ENCODE measurements at regions not wholly inside any gene's neighbourhood (a gene's known extent, or its start where the extent isn't known, plus 50 kb on each side); places are given as distances from the start of the nearest gene placed in this dataset. TPM values are rescaled to one million over a fixed set of nuclear protein-coding genes. Genes with fewer than 3 reads are reported as not detected.

GRCh38 chr13:75931116-75931515, 295.0 kb downstream of the LMO7 start:
- DNase-seq (ENCODE audit: low read depth in 2 of 3, low spot score in 2 of 3): no peak

DNA sequence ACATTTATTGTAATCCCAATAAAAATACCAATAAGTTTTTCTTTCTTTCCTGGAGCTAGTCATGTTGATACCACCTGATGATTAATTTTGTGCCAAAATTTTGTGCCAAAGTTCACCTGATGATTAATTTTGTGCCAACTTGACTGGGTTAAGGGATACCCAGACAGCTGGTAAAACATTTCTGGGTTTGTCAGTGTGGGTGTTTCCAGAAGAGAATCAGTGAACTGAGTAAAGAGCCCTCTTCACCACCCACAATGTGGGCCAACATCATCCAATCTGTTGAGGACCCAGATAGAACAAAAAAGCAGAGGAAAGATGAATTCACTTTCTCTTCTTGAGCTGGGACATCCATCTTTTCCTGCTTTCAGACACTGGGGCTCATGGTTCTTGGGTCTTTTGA, 292.9 kb downstream of the LMO7 start:
- no peak for DNase-seq (ENCODE audit: low read depth in 2 of 3, low spot score in 2 of 3)

- DNase-seq (ENCODE audit: low read depth in 2 of 3, low spot score in 2 of 3): no peak
Observed at GRCh38 chr13:75927183-75927669, 291.1 kb downstream of the LMO7 start.

GRCh38 chr13:75920536-75920935, 284.4 kb downstream of the LMO7 start:
- DNase-seq (ENCODE audit: low read depth in 2 of 3, low spot score in 2 of 3): no peak

- no peak for DNase-seq (ENCODE audit: low read depth in 2 of 3, low spot score in 2 of 3)
Observed at GRCh38 chr13:75919660-75920199, 283.6 kb downstream of the LMO7 start.

GRCh38 chr13:75915066-75915465, 278.9 kb downstream of the LMO7 start:
- DNase-seq (ENCODE audit: low read depth in 2 of 3, low spot score in 2 of 3): no peak

GRCh38 chr13:75913925-75914324, 277.8 kb downstream of the LMO7 start:
- no peak for DNase-seq (ENCODE audit: low read depth in 2 of 3, low spot score in 2 of 3)

DNA sequence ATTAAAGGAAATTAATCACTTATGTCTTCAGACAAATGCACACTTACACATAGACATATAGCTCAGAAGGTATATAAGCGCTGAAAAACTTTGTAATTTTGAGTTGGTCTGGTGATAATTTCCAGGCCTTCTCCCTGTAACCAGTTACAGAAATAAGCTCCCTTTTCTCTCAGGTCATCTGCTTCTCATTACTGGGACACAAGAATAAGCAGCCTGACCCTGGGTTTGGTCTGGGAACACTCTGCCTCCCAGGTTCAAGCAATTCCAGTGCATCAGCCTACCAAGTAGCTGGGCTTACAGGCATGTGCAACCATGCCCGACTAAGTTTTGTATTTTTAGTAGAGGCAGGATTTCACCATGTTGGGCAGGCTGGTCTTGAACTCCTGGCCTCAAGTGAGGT, 274.5 kb downstream of the LMO7 start:
- DNase-seq (ENCODE audit: low read depth in 2 of 3, low spot score in 2 of 3): no peak

Small RNAs in the stretch of these regions (small RNA-seq; reads per million reads assigned to genes)
- not detected for gene RN7SL571P

All from hematopoietic multipotent progenitor cell (in vitro differentiated cells).